ENCODE measurements at regions not wholly inside any gene's neighbourhood (a gene's known extent, or its start where the extent isn't known, plus 50 kb on each side); places are given as distances from the start of the nearest gene placed in this dataset.

DNA sequence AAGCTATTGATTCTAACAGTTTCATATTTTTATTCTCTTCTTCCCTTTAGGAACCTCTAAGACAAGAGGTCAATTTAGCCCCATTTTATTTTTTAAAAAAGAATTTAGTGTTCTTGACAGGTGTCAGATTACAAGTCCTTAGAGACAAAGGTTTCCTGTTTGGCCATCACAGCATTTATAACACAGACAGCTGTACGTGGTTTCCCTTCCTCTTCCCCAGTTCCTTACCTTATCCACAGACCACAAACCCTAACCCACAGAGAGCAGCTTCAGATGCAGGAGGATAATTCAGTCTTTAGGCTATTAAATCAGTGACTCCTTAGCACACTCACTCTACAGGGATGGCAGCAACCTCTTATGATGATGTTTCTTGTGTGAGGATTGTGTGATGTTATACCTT, 1210.1 kb downstream of the DIAPH3 start:
- TF ChIP-seq CTCF (IDR thresholded peaks at IDR 0.05; ENCODE audit: low read depth, low read length, poor library complexity, severe bottlenecking) (no peak), EZH2phosphoT487 (IDR thresholded peaks at IDR 0.05; ENCODE audit: borderline replicate concordance, low read length) (no peak)

Data from DOHH2 (cell line).